ENCODE measurements at regions not wholly inside any gene's neighbourhood (a gene's known extent, or its start where the extent isn't known, plus 50 kb on each side); places are given as distances from the start of the nearest gene placed in this dataset.

DNA sequence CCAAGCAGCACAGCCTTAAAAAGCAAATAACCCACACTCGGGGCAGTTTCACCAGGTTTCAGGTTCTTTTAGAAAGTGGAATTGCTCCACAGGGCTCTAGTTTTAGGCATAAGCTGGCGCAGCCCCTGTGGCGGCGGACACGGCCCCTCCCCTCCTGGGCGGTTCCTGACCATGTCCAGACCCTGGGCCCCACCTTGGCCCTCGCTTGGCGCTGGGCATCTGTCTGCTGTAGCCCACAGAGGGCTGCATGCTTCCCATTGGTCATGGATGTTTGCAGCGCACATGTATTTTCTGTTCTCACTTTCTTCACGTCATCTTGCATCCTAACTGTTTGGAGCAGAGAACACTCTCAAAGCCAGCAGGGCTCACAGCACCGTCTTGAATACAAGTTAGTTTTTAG is 244.3 kb downstream of the BRD1 start:
- no peak for DNase-seq

DNA sequence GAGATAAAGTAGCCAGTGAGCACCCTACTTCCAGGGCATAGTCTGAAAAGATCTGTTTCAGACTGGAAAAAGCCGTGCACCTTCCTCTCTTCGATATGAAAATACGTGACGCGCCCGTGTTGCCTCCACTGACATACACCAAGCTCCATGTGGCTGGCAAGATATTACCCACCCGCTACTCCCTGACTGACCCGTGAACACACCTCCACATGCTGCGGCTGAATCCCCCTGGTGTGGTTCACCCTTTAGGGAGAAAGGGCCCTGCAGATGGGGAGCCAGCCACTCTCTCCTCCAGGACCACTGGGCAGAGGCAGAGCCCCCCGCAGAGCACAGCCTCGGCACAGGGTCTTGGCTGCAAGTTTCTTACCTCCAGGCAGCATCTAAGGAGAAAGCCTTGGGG is 245.0 kb downstream of the BRD1 start:
- DNase-seq, result no peak

- DNase-seq, result no peak
Measured at GRCh38 chr22:49582181-49582580, 245.5 kb downstream of the BRD1 start.

GRCh38 chr22:49580024-49580423 is 247.6 kb downstream of the BRD1 start:
- DNase-seq, result no peak

GRCh38 chr22:49577168-49578060 is 250.3 kb downstream of the BRD1 start:
- no peak for DNase-seq

DNA sequence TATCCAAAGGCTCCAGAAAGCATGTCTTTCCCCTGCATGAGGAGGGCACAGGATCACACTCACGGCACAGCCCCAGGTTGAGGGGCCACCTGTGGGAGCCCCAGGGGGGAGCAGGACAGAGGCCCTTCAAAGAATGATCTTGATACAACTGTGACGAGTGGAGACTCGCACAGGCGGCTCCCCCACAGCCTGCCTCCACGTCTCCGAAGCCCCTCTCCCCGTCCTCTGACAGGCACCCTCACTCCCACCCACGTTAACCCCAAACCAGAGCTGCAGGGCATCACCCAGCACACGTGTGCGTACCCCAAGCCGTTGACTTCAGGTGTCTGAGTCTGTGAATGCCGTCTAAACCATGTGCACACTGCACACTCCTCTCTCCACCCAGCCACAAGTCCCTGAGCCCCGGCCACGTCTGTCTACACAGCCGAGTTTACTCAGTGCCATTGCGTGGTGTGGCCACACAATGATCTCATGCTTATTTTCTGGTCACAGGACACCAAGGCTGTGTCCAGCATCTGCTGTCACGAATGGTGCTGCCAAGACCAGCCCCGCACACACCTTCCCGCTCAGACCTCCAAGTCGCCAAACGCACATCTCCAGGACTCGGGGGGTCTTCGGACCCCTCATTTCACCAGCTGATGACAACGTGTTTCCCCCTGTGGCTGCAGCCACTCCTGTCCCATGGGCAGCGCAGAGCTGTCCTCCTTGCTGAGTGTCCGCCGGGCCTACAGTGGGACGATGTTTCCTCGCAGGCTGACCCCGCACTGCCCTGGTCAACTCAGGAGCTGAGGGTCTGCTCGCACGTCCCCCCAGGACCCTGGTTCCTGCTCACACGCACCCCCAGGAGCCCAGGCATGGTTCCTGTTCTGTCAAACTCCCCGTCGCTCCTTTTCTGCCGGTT is 251.2 kb downstream of the BRD1 start:
- no peak for DNase-seq

DNA sequence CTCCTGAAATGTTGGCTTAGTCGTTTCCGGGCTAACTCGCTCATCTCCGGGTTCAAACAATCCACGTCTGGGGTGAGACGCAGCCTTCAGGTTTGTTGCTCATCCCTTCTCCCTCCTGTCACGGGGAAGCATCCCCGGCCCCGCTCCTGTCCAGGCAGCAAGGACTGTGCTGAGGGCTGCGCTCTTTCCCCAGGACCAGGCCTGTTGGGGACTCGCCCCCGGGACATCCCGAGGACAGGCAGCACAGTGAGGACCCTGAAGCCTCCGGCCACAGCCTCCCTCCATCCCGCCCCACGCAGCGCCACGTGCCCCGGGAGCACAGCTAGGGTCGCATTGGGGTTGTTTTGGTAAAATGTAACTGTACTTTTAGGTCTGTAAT is 252.0 kb downstream of the BRD1 start:
- no peak for DNase-seq

DNA sequence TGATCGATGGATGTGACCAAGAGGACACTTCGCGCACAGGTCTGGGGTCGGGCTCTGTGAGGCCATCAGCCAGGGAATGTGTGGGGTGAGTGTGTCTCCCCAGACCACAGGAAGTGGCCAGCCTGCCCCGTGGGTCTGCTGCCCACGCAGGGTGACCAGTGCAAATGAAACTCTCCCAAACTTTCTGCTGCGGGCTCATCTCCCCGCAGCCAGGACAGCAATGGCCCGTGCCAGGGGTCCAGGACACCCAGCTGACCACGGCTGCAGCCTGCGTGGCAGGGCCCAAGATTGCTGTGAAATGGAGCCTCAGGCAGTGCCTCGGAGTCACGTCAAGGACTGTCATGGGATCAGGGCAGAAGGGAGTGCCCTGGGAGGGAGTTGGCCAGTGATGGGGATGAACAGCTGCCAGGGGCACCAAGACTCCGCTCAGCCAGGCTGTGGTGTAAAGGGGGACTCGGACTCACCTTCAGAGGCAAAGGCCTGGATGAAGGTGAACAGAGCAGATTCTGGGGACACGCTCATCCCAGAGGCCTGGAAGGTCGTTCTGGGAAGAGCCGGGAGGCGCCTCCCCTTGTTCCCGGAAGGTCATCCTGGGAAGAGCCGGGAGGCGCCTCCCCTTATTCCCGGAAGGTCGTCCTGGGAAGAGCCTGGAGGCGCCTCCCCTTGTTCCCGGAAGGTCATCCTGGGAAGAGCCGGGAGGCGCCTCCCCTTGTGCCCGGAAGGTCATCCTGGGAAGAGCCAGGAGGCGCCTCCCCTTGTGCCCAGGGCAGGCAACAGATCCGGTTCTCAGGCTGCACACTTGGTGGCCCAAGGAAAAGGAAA is 252.6 kb downstream of the BRD1 start:
- DNase-seq, result no peak

- no peak for DNase-seq
Measured at GRCh38 chr22:49574205-49574880, 253.3 kb downstream of the BRD1 start.

- DNase-seq, result no peak
Measured at GRCh38 chr22:49573109-49573765, 254.4 kb downstream of the BRD1 start.

DNA sequence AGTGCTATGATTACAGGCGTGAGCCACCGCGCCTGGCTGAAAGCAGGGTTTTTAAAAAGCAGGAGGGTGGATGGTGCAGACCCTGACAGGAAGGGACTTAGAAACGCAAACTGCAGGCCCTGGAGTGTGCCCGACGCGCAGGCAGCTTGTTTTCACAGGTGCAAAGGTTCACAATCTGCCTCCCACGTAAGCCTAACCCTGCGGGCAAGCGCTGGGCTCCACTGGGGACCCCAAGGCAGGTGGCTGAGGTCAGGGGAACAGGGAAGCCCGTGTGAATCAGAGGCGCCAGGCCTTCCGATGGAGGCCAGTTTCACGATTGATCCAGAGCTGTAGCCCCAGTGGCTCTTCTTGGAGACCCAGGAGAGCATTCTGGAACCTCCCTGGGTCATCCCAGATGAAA is 256.3 kb downstream of the BRD1 start:
- no peak for DNase-seq

GRCh38 chr22:49570032-49570848 is 257.4 kb downstream of the BRD1 start:
- DNase-seq, result no peak

DNA sequence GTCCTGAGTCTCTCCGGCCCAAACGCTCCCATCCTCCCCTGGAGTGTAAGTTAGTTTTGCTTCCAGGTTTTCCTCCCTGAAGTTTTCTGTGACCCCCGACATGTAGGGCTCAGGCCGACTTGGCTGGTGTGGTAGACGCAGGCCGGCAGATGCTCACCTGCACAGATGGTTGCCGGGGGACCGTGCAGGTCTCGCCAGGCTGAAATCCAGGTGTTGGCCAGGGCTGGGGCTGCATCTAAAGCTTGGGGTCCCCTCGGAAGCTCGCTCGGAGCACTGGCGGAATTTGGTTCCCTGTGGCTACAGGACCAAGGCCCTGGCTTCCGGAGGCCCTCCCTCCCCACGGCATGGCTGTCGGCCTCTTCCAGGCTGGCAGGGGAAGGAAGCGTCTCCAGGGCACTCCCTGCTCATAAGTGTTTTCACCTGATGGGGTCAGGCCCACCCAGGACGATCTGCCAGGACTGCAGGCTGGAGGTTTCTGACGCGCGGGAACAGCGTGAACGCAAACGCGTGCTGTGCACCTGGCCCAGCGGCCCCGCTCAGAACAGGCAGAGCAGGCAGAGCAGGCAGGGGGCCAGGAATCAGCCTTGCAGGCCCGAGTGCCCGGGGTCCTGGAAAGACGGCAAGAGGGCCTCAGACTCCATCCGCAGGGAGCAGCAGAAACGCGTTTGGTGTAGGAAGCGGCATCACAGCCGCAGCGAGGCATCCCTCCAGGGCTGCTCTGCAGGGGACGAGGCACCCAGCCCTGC is 258.2 kb downstream of the BRD1 start:
- no peak for DNase-seq

DNA sequence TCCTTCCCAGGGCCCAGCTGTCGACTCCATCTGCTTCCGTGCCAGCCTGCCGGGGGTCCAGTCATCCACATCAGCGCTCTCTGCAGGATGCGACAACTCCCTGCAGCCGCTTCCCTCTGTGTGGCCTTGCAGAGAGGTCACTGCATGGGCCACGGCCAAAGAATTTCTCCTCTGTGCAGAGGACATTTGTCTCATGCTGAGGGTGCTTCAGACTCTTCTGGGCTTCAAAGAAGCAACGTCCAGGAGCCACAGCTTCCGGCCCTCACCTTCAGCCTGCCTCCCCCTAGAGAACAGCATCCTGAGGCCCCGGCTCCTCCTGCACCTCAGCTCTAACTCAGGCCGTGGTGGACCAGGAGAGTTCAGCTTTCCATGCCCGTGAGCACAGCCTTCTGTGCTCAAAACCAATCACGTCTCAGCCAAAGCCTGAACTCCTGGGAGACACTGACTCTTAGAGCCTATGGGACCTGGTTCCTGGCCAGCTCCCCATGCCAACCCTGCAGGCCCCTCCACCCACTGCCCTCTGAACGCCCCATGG is 258.9 kb downstream of the BRD1 start:
- no peak for DNase-seq

DNA sequence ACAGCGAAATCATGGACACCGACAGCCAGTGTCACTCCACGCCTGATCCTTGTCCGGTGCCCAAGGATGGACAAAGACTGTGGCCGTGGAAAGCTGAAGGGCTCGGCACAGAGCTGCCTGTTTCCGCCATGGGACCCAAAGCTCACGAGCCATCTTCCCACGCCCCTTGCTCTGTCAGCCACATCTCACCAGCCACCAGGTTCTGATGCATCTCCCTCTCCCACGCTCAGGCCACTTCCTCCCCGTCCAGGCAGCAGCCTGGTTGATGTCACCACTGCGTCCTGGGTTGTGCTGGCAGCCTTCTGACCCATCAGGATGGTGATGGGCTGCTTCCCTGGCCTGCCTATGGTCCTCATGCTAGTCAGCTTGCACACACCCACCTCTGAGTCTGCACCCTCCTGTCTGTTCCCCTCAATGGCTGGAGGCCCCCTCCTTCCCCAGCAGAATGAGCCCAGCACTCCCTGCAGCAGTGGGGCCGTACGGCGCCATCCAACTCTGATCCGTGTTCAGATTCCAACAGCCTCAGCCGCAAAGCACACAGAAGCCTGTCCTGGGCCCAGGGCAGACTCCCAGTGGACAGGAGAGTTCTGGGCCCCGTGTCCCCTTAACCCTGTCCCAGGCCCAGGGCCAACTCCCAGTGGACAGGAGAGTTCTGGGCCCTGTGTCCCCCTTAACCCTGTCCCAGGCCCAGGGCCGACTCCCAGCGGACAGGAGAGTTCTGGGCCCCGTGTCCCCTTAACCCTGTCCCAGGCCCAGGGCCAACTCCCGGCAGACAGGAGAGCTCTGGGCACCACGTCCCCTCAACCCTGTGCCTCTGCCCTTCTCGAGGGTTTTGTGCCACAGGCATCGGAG is 259.5 kb downstream of the BRD1 start:
- DNase-seq, result no peak

- DNase-seq, result no peak
Measured at GRCh38 chr22:49566693-49567092, 261.0 kb downstream of the BRD1 start.

DNA sequence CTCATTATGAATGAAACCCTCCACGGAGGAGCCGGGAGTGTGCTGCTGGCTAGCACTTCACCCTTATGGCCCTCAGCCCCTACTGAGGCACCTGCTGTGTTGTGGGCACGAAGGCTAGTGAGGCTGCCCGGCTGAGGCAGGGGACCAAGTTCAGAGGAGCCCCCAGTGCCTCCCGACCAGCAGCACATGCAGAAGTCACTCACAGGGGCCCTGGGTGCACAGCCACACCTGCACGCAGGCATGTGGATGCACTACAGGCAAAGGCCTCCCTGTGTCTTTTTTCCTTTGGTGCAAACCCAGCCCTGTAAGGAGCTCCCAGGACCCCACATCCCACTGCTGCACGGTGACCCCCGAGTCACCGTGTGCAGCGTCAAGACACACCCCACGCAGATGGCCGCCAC is 261.5 kb downstream of the BRD1 start:
- no peak for DNase-seq

- no peak for DNase-seq
Measured at GRCh38 chr22:49565516-49565855, 262.2 kb downstream of the BRD1 start.
